ENCODE measurements at regions not wholly inside any gene's neighbourhood (a gene's known extent, or its start where the extent isn't known, plus 50 kb on each side); places are given as distances from the start of the nearest gene placed in this dataset.
"Not testable (repeated sequence)": the region's sequence is repeated elsewhere in the genome, so short reads cannot be mapped to it uniquely, and the experiment has no call there.

DNA sequence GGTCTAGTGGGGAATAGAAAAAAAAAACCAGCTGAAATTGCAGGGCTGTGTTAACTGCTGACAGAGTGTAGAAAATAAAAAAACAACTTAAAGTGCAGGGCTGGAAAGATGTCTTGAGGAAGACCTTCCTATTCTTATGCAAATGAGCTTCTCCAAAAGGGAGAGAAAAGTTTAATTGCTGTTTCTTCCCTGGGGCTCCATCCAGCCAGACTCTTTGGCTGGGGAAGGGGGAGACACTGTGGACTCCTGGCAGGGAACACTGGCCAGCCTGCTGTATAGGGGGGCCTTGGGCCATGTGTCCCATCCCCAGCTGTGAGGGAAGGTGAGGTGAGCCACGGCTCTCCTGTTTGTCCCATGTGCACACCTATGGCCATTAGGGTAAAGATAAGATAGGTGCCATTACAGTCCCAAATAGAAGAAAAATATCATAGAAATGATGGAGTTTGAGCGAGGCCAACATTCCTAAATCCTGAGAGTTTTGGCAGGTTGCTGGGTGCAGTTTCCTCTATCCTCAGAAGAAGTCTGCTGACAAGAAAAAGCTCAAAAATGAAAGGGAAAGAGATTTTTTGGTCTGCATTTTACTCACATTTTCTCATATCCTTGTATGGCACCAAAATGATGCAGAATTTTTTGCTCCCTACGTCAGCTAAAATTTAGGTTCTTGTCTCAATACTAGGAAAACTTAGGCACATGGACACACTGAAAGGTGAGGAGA, 901.7 kb downstream of the PLOD2 start:
- H3K18ac ChIP-seq (ENCODE audit: low read length): no peak overlapping the region
- DNase-seq: no peak
- no peak overlapping the region for H3K4me2 ChIP-seq (ENCODE audit: low read length)
- no peak overlapping the region for H2BK5ac ChIP-seq (ENCODE audit: low read depth, low read length, poor library complexity)
- no peak overlapping the region for H4K8ac ChIP-seq (ENCODE audit: low read depth, low read length)
- no peak overlapping the region for H3K4me3 ChIP-seq (ENCODE audit: low read depth, low read length)
- H4K12ac ChIP-seq (ENCODE audit: low read depth, low read length): no peak overlapping the region
- no peak overlapping the region for H2BK120ac ChIP-seq (ENCODE audit: insufficient read depth, low read length, poor library complexity)
- H3K9ac ChIP-seq (ENCODE audit: low read length): no peak overlapping the region
- H3K36me3 ChIP-seq (ENCODE audit: control insufficient read depth in 1 of 2, insufficient read depth in 2 of 2, low read length in 2 of 2): no peaks in the 10 kb centered on the region
- H3K79me2 ChIP-seq (ENCODE audit: control insufficient read depth, insufficient read depth, low read length, poor library complexity): no peaks in the 10 kb centered on the region
- H2AK5ac ChIP-seq (ENCODE audit: low read length): no peak overlapping the region
- no peak overlapping the region for H3K4ac ChIP-seq (ENCODE audit: low read depth, low read length)
- WGBS (ENCODE audit: extremely low coverage, insufficient coverage, insufficient read length): no CpG with 5 or more reads among the region's 3 CpGs
- H3K14ac ChIP-seq (ENCODE audit: low read length): no peak overlapping the region
- no peaks in the 10 kb centered on the region for H3K79me1 ChIP-seq (ENCODE audit: low read length)
- no peak overlapping the region for H2AFZ ChIP-seq (ENCODE audit: insufficient read depth, low read length, poor library complexity)
- H3K4me1 ChIP-seq (ENCODE audit: control insufficient read depth in 1 of 2, insufficient read depth in 2 of 2, low read length in 2 of 2): no peaks in the 10 kb centered on the region
- H3K23ac ChIP-seq (ENCODE audit: low read length): no peak overlapping the region
- no peak overlapping the region for H4K91ac ChIP-seq (ENCODE audit: low read depth, low read length)
- H3K27me3 ChIP-seq (ENCODE audit: insufficient read depth, low read length): no peaks in the 10 kb centered on the region
- no peak overlapping the region for H2BK12ac ChIP-seq (ENCODE audit: low read length)
- no peak overlapping the region for H3K27ac ChIP-seq (ENCODE audit: low read depth, low read length)
- H3K9me3 ChIP-seq (ENCODE audit: insufficient read depth, low read depth, low read length): no peaks in the 10 kb centered on the region

DNA sequence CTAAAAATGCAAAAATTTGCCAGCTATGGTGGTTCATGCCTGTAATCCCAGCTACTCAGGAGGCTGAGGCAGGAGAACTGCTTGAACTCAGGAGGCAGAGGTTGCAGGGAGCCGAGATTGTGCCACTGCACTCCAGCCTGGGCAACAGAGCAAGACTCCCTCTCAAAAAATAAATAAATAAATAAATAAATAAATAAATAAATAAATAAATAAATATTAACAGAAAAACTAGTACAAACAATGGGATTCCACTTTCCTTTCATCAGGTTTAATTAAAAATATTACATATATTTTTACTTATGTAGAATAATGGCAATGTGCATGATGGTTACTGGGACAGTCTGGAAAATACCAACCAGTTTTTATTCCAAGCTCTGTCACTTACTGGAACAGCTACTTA, 897.5 kb downstream of the PLOD2 start:
- H2BK120ac ChIP-seq (ENCODE audit: insufficient read depth, low read length, poor library complexity); H3K4me1 ChIP-seq (ENCODE audit: control insufficient read depth in 1 of 2, insufficient read depth in 2 of 2, low read length in 2 of 2); H3K4ac ChIP-seq (ENCODE audit: low read depth, low read length); H4K91ac ChIP-seq (ENCODE audit: low read depth, low read length); H3K18ac ChIP-seq (ENCODE audit: low read length); H3K27ac ChIP-seq (ENCODE audit: low read depth, low read length); H3K14ac ChIP-seq (ENCODE audit: low read length); DNase-seq; H3K79me2 ChIP-seq (ENCODE audit: control insufficient read depth, insufficient read depth, low read length, poor library complexity); H3K4me2 ChIP-seq (ENCODE audit: low read length); H2AFZ ChIP-seq (ENCODE audit: insufficient read depth, low read length, poor library complexity); H3K4me3 ChIP-seq (ENCODE audit: low read depth, low read length); H4K8ac ChIP-seq (ENCODE audit: low read depth, low read length); H3K36me3 ChIP-seq (ENCODE audit: control insufficient read depth in 1 of 2, insufficient read depth in 2 of 2, low read length in 2 of 2); H3K9me3 ChIP-seq (ENCODE audit: insufficient read depth, low read depth, low read length); H3K79me1 ChIP-seq (ENCODE audit: low read length); H3K27me3 ChIP-seq (ENCODE audit: insufficient read depth, low read length); H2BK5ac ChIP-seq (ENCODE audit: low read depth, low read length, poor library complexity); H4K12ac ChIP-seq (ENCODE audit: low read depth, low read length); H2BK12ac ChIP-seq (ENCODE audit: low read length); H2AK5ac ChIP-seq (ENCODE audit: low read length); H3K23ac ChIP-seq (ENCODE audit: low read length); H3K9ac ChIP-seq (ENCODE audit: low read length): not testable (repeated sequence)
- WGBS (ENCODE audit: extremely low coverage, insufficient coverage, insufficient read length): no CpG with 5 or more reads among the region's 1 CpG

GRCh38 chr3:145266368-145266767, 894.6 kb downstream of the PLOD2 start:
- Histone ChIP-seq H3K14ac (ENCODE audit: low read length) (no peak overlapping the region), H3K4ac (ENCODE audit: low read depth, low read length) (no peak overlapping the region), H2BK12ac (ENCODE audit: low read length) (no peak overlapping the region), H3K79me1 (ENCODE audit: low read length) (no peaks in the 10 kb centered on the region), H3K36me3 (ENCODE audit: control insufficient read depth in 1 of 2, insufficient read depth in 2 of 2, low read length in 2 of 2) (no peaks in the 10 kb centered on the region), H3K9me3 (ENCODE audit: insufficient read depth, low read depth, low read length) (no peaks in the 10 kb centered on the region), H2AFZ (ENCODE audit: insufficient read depth, low read length, poor library complexity) (no peak overlapping the region), H3K23ac (ENCODE audit: low read length) (no peak overlapping the region), H2AK5ac (ENCODE audit: low read length) (no peak overlapping the region), H3K4me1 (ENCODE audit: control insufficient read depth in 1 of 2, insufficient read depth in 2 of 2, low read length in 2 of 2) (no peaks in the 10 kb centered on the region), H3K27me3 (ENCODE audit: insufficient read depth, low read length) (no peaks in the 10 kb centered on the region), H3K18ac (ENCODE audit: low read length) (no peak overlapping the region), H3K9ac (ENCODE audit: low read length) (no peak overlapping the region), H2BK5ac (ENCODE audit: low read depth, low read length, poor library complexity) (no peak overlapping the region), H4K8ac (ENCODE audit: low read depth, low read length) (no peak overlapping the region), H3K27ac (ENCODE audit: low read depth, low read length) (no peak overlapping the region), H4K91ac (ENCODE audit: low read depth, low read length) (no peak overlapping the region), H2BK120ac (ENCODE audit: insufficient read depth, low read length, poor library complexity) (no peak overlapping the region), H4K12ac (ENCODE audit: low read depth, low read length) (no peak overlapping the region), H3K79me2 (ENCODE audit: control insufficient read depth, insufficient read depth, low read length, poor library complexity) (no peaks in the 10 kb centered on the region), H3K4me3 (ENCODE audit: low read depth, low read length) (no peak overlapping the region), H3K4me2 (ENCODE audit: low read length) (no peak overlapping the region)
- WGBS (ENCODE audit: extremely low coverage, insufficient coverage, insufficient read length): no CpG with 5 or more reads among the region's 6 CpGs
- DNase-seq: no peak

GRCh38 chr3:145269106-145269505, 891.9 kb downstream of the PLOD2 start:
- no peaks in the 10 kb centered on the region for H3K79me1 ChIP-seq (ENCODE audit: low read length)
- H4K12ac ChIP-seq (ENCODE audit: low read depth, low read length): no peak overlapping the region
- H3K4me1 ChIP-seq (ENCODE audit: control insufficient read depth in 1 of 2, insufficient read depth in 2 of 2, low read length in 2 of 2): no peaks in the 10 kb centered on the region
- no peaks in the 10 kb centered on the region for H3K36me3 ChIP-seq (ENCODE audit: control insufficient read depth in 1 of 2, insufficient read depth in 2 of 2, low read length in 2 of 2)
- H3K23ac ChIP-seq (ENCODE audit: low read length): no peak overlapping the region
- no peak overlapping the region for H2BK120ac ChIP-seq (ENCODE audit: insufficient read depth, low read length, poor library complexity)
- no peak overlapping the region for H2BK12ac ChIP-seq (ENCODE audit: low read length)
- no peak overlapping the region for H2AK5ac ChIP-seq (ENCODE audit: low read length)
- no peak overlapping the region for H2AFZ ChIP-seq (ENCODE audit: insufficient read depth, low read length, poor library complexity)
- WGBS (ENCODE audit: extremely low coverage, insufficient coverage, insufficient read length): no CpG with 5 or more reads among the region's 3 CpGs
- no peak overlapping the region for H4K8ac ChIP-seq (ENCODE audit: low read depth, low read length)
- no peak overlapping the region for H4K91ac ChIP-seq (ENCODE audit: low read depth, low read length)
- H3K9ac ChIP-seq (ENCODE audit: low read length): no peak overlapping the region
- no peaks in the 10 kb centered on the region for H3K79me2 ChIP-seq (ENCODE audit: control insufficient read depth, insufficient read depth, low read length, poor library complexity)
- no peak overlapping the region for H3K14ac ChIP-seq (ENCODE audit: low read length)
- H3K4me3 ChIP-seq (ENCODE audit: low read depth, low read length): no peak overlapping the region
- H3K27me3 ChIP-seq (ENCODE audit: insufficient read depth, low read length): no peaks in the 10 kb centered on the region
- no peak overlapping the region for H3K18ac ChIP-seq (ENCODE audit: low read length)
- no peak overlapping the region for H3K4me2 ChIP-seq (ENCODE audit: low read length)
- no peak for DNase-seq
- no peak overlapping the region for H3K27ac ChIP-seq (ENCODE audit: low read depth, low read length)
- H3K9me3 ChIP-seq (ENCODE audit: insufficient read depth, low read depth, low read length): no peaks in the 10 kb centered on the region
- H3K4ac ChIP-seq (ENCODE audit: low read depth, low read length): no peak overlapping the region
- H2BK5ac ChIP-seq (ENCODE audit: low read depth, low read length, poor library complexity): no peak overlapping the region
